ENCODE measurements at regions not wholly inside any gene's neighbourhood (a gene's known extent, or its start where the extent isn't known, plus 50 kb on each side); places are given as distances from the start of the nearest gene placed in this dataset.

GRCh38 chr2:198697218-198697617 lies 760.5 kb downstream of the SATB2 start (continued):
- TF ChIP-seq TCF7L2 (IDR thresholded peaks at IDR 0.05; ENCODE audit: borderline replicate concordance, low read depth, low read length): peak; percentile 79; the same call in 1 of the 2 replicates

GRCh38 chr2:198695879-198696278 lies 761.9 kb downstream of the SATB2 start:
- no peak overlapping the region for H3K27ac ChIP-seq (ENCODE audit: extremely low read depth, low read depth, low read length)
- H3K36me3 ChIP-seq (ENCODE audit: control insufficient read depth in 2 of 2, insufficient read depth in 1 of 2, low read length in 2 of 2): no peaks in the 10 kb centered on the region
- no peaks in the 10 kb centered on the region for H3K9me3 ChIP-seq (ENCODE audit: control insufficient read depth, insufficient read depth, low read depth, low read length)
- peaks cover 9% of the 10 kb centered on the region for H3K4me1 ChIP-seq (ENCODE audit: control insufficient read depth, insufficient read depth, low read length)
- ChIA-PET POLR2A (no interaction called here), CTCF (no interaction called here)
- no peak overlapping the region for H3K4me3 ChIP-seq (ENCODE audit: low read depth, low read length)
- TF ChIP-seq HOXD13 (CRISPR knock-in tag; IDR thresholded peaks at IDR 0.05; ENCODE audit: borderline replicate concordance) (no peak), ZNF513 (tag by site-specific recombination; IDR thresholded peaks at IDR 0.05) (no peak), ZNF639 (tag by site-specific recombination; IDR thresholded peaks at IDR 0.05) (no peak), ZNF274 (IDR thresholded peaks at IDR 0.05; ENCODE audit: low read length) (no peak), ZNF274 (tag by site-specific recombination; IDR thresholded peaks at IDR 0.05; ENCODE audit: borderline replicate concordance) (no peak), ZNF24 (tag by site-specific recombination; IDR thresholded peaks at IDR 0.05) (no peak), REST (tag by site-specific recombination; IDR thresholded peaks at IDR 0.05) (no peak), ZNF555 (tag by site-specific recombination; conservative IDR thresholded peaks at IDR 0.05) (no peak), BCL11B (tag by site-specific recombination; IDR thresholded peaks at IDR 0.05; ENCODE audit: low read depth) (no peak), ZNF777 (tag by site-specific recombination; IDR thresholded peaks at IDR 0.05; ENCODE audit: borderline replicate concordance) (no peak), ATF2 (tag by site-specific recombination; IDR thresholded peaks at IDR 0.05; ENCODE audit: low read depth) (no peak), ZNF391 (tag by site-specific recombination; IDR thresholded peaks at IDR 0.05; ENCODE audit: borderline replicate concordance, low read depth) (no peak), ZNF132 (tag by site-specific recombination; IDR thresholded peaks at IDR 0.05; ENCODE audit: borderline replicate concordance) (no peak), PRDM10 (tag by site-specific recombination; IDR thresholded peaks at IDR 0.05) (no peak), ZNF211 (tag by site-specific recombination; IDR thresholded peaks at IDR 0.05; ENCODE audit: low read depth) (no peak)
